Keratinocyte (primary cell): ENCODE measurements at regions not wholly inside any gene's neighbourhood (a gene's known extent, or its start where the extent isn't known, plus 50 kb on each side); places are given as distances from the start of the nearest gene placed in this dataset.

Experiments used
- DNase-seq: peaks from one replicate; pipeline ENCODE4 v3.0.0-alpha.2; 2011; ENCODE audit warnings: low read depth, missing footprints, low spot score
- FAIRE-seq: peaks from 2 replicates; lab custom pipeline; 2011; peaks lifted over from hg19 to GRCh38; lab: Jason Lieb, UNC
- H2AFZ ChIP-seq: 2 replicates; pipeline ENCODE4 v1.6.0; 2012; ENCODE audit warnings: low read length, control low read depth, inconsistent platforms; ENCODE audit not compliant: control insufficient read depth
- H3K27ac ChIP-seq: 2 replicates; pipeline ENCODE4 v1.5.1; 2011; ENCODE audit warnings: low read length; ENCODE audit not compliant: control insufficient read depth, insufficient read depth
- H3K27me3 ChIP-seq: 3 replicates; pipeline ENCODE4 v1.6.0; 2011; ENCODE audit warnings: low read length; ENCODE audit not compliant: control insufficient read depth, insufficient read depth; ENCODE audit errors: extremely low read depth
- H3K36me3 ChIP-seq, 2 experiments: 2 replicates in 1 of 2; 3 replicates in 1 of 2; pipeline ENCODE4 v1.5.1; 2011; ENCODE audit warnings: low read length in 2 of 2, mild to moderate bottlenecking in 1 of 2; ENCODE audit not compliant: control insufficient read depth in 2 of 2, insufficient read depth in 2 of 2; ENCODE audit errors: extremely low read depth in 1 of 2
- H3K4me1 ChIP-seq: 3 replicates; pipeline ENCODE4 v1.5.1; 2011; ENCODE audit warnings: low read length; ENCODE audit not compliant: control insufficient read depth, insufficient read depth; ENCODE audit errors: extremely low read depth
- H3K4me2 ChIP-seq: 3 replicates; pipeline ENCODE4 v1.6.0; 2011; ENCODE audit warnings: low read depth, low read length; ENCODE audit not compliant: control insufficient read depth, insufficient read depth; ENCODE audit errors: extremely low read depth
- H3K4me3 ChIP-seq, 3 experiments: fragments of 200-600 bp in 1 of 3; sonication (generic) in 1 of 3; 2 replicates in 2 of 3; 3 replicates in 1 of 3; pipeline ENCODE4 v1.5.1; 2011 to 2016; ENCODE audit warnings: low read length in 3 of 3, mild to moderate bottlenecking in 3 of 3, control low read depth in 2 of 3, inconsistent platforms in 1 of 3, low read depth in 1 of 3, mixed read lengths in 1 of 3, mixed run types in 1 of 3, moderate library complexity in 1 of 3; ENCODE audit not compliant: control insufficient read depth in 2 of 3, insufficient read depth in 2 of 3; ENCODE audit errors: extremely low read depth in 1 of 3
- H3K79me2 ChIP-seq: 2 replicates; pipeline ENCODE4 v1.6.0; 2012; ENCODE audit warnings: low read length; ENCODE audit not compliant: control insufficient read depth, insufficient read depth
- H3K9ac ChIP-seq: 3 replicates; pipeline ENCODE4 v1.6.0; 2011; ENCODE audit warnings: low read length; ENCODE audit not compliant: control insufficient read depth, insufficient read depth; ENCODE audit errors: extremely low read depth
- H3K9me1 ChIP-seq: 3 replicates; pipeline ENCODE4 v1.6.0; 2011; ENCODE audit warnings: low read length; ENCODE audit not compliant: control insufficient read depth, insufficient read depth; ENCODE audit errors: extremely low read depth
- H3K9me3 ChIP-seq: 2 replicates; pipeline ENCODE4 v1.5.1; 2012; ENCODE audit warnings: low read depth, low read length; ENCODE audit not compliant: control insufficient read depth
- H4K20me1 ChIP-seq: 3 replicates; pipeline ENCODE4 v1.6.0; 2011; ENCODE audit warnings: low read length; ENCODE audit not compliant: control insufficient read depth, insufficient read depth; ENCODE audit errors: extremely low read depth
- EZH2 ChIP-seq: IDR thresholded peaks from one replicate; pipeline ENCODE4 v1.6.1; 2012; ENCODE audit warnings: inconsistent platforms, mild to moderate bottlenecking, low read length, moderate library complexity
- dilution Hi-C: fragments of 300-500 bp; cut with MboI; formaldehyde crosslinking; loops from one replicate; pipeline ENCODE4 v1.7.0; 2020; ENCODE audit warnings: low sequenced_read_pairs; ENCODE audit not compliant: extremely low pct_ligation_motif_present
- TF ChIP-seq, protein P1 (sequence below), 3 experiments: IDR thresholded peaks in 1 of 3; conservative IDR thresholded peaks in 1 of 3; optimal IDR thresholded peaks in 1 of 3; 2 replicates in 2 of 3; 3 replicates in 1 of 3; pipeline versions ENCODE3 to v1.5.1; 2011; ENCODE audit warnings: low read length in 3 of 3, mild to moderate bottlenecking in 3 of 3, moderate library complexity in 2 of 3, control low read depth in 1 of 3, inconsistent platforms in 1 of 3; ENCODE audit not compliant: insufficient read depth in 2 of 3; ENCODE audit errors: extremely low read depth in 1 of 3

- no peak overlapping the region for H3K27ac ChIP-seq
- no peak overlapping the region for H2AFZ ChIP-seq
- H3K4me3 ChIP-seq = no peak overlapping the region
- no peak for TF ChIP-seq EZH2
- TF ChIP-seq, protein P1, sequence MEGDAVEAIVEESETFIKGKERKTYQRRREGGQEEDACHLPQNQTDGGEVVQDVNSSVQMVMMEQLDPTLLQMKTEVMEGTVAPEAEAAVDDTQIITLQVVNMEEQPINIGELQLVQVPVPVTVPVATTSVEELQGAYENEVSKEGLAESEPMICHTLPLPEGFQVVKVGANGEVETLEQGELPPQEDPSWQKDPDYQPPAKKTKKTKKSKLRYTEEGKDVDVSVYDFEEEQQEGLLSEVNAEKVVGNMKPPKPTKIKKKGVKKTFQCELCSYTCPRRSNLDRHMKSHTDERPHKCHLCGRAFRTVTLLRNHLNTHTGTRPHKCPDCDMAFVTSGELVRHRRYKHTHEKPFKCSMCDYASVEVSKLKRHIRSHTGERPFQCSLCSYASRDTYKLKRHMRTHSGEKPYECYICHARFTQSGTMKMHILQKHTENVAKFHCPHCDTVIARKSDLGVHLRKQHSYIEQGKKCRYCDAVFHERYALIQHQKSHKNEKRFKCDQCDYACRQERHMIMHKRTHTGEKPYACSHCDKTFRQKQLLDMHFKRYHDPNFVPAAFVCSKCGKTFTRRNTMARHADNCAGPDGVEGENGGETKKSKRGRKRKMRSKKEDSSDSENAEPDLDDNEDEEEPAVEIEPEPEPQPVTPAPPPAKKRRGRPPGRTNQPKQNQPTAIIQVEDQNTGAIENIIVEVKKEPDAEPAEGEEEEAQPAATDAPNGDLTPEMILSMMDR (optimal IDR thresholded peaks at IDR 0.05 in 1 of 3, IDR thresholded peaks at IDR 0.05 in 1 of 3, conservative IDR thresholded peaks at IDR 0.05 in 1 of 3; ENCODE audit: extremely low read depth in 1 of 3, insufficient read depth in 2 of 3, low read length in 3 of 3) = no peak
- dilution Hi-C loops = no loop called here
- H4K20me1 ChIP-seq = no peaks in the 10 kb centered on the region
- no peak overlapping the region for H3K4me2 ChIP-seq
- no peak overlapping the region for H3K9ac ChIP-seq
- H3K9me1 ChIP-seq = no peaks in the 10 kb centered on the region
- DNase-seq = no peak
- H3K9me3 ChIP-seq = no peaks in the 10 kb centered on the region
- no peaks in the 10 kb centered on the region for H3K27me3 ChIP-seq
- H3K79me2 ChIP-seq = no peaks in the 10 kb centered on the region
- no peaks in the 10 kb centered on the region for H3K4me1 ChIP-seq
- no peak for FAIRE-seq
- no peaks in the 10 kb centered on the region for H3K36me3 ChIP-seq
Measured at GRCh38 chr5:171531638-171532037, 112.2 kb downstream of the FGF18 start.

- Histone ChIP-seq H3K36me3 (no peaks in the 10 kb centered on the region), H3K9ac (no peak overlapping the region), H4K20me1 (no peaks in the 10 kb centered on the region), H3K4me1 (no peaks in the 10 kb centered on the region), H3K9me1 (no peaks in the 10 kb centered on the region), H2AFZ (no peak overlapping the region), H3K9me3 (no peaks in the 10 kb centered on the region), H3K27ac (no peak overlapping the region), H3K4me2 (no peak overlapping the region), H3K27me3 (no peaks in the 10 kb centered on the region), H3K79me2 (no peaks in the 10 kb centered on the region), H3K4me3 (no peak overlapping the region)
- FAIRE-seq (no peak), DNase-seq (no peak)
- no peak for TF ChIP-seq EZH2
- TF ChIP-seq, protein P1 (optimal IDR thresholded peaks at IDR 0.05 in 1 of 3, IDR thresholded peaks at IDR 0.05 in 1 of 3, conservative IDR thresholded peaks at IDR 0.05 in 1 of 3; ENCODE audit: extremely low read depth in 1 of 3, insufficient read depth in 2 of 3, low read length in 3 of 3) = no peak
- dilution Hi-C loops = no loop called here
Measured at GRCh38 chr5:171533153-171533552, 113.7 kb downstream of the FGF18 start.
